ENCODE measurements at regions not wholly inside any gene's neighbourhood (a gene's known extent, or its start where the extent isn't known, plus 50 kb on each side); places are given as distances from the start of the nearest gene placed in this dataset.

DNA sequence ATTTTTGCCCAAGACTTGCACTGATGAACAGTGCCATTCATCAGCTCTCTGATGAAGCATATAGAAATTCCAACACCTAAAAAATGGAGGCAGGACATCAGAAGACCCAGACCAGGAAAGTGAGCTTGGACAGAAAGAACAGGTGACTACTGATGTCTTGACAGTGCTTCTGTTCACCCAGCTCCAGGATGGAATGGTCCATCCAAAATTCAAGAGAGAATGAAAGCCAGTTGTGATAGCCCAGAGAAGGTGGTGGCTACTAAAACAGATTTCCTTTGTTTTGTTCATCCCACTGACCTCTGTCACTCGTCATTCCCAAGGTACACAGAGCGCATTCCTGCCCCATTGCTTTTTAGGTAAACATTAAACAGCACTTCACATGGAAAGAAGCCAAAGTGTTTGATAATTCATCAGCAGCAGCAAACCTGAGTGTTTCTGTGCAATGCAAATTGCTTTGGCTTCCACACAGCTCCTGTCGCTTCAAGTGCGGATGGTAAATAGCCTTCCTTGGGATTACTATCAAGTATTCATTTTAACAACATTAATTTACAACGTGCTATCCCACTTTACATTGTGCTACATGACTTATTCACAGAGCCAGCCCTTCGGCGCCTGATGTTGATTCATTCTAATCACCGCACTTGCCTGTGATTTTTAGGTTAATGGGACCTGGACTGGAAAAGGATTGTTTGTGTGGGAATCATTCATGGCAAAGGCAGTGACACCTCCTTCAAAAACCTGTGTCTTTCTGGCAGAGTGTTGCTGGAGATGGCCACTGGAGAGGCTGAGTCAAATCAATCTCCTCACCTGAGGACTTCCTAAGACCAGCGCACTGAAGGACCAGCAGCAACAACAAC is 65.1 kb upstream of the TOX3 start:
- 73 to 82% methylated on average over 9 of the region's 9 CpGs for WGBS, 2 donors
- Histone ChIP-seq H3K27me3 (no peaks in the 10 kb centered on the region), H3K36me3 (no peaks in the 10 kb centered on the region), H3K27ac (no peak overlapping the region), H3K4me1 (no peaks in the 10 kb centered on the region), H3K9me3 (peaks cover 0 to 4% (median 0%) of the 10 kb centered on the region in 4 donors), H3K4me3 (no peak overlapping the region)
- no peak for TF ChIP-seq POLR2A (IDR thresholded peaks at IDR 0.05)
- TF ChIP-seq, protein P1, sequence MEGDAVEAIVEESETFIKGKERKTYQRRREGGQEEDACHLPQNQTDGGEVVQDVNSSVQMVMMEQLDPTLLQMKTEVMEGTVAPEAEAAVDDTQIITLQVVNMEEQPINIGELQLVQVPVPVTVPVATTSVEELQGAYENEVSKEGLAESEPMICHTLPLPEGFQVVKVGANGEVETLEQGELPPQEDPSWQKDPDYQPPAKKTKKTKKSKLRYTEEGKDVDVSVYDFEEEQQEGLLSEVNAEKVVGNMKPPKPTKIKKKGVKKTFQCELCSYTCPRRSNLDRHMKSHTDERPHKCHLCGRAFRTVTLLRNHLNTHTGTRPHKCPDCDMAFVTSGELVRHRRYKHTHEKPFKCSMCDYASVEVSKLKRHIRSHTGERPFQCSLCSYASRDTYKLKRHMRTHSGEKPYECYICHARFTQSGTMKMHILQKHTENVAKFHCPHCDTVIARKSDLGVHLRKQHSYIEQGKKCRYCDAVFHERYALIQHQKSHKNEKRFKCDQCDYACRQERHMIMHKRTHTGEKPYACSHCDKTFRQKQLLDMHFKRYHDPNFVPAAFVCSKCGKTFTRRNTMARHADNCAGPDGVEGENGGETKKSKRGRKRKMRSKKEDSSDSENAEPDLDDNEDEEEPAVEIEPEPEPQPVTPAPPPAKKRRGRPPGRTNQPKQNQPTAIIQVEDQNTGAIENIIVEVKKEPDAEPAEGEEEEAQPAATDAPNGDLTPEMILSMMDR (IDR thresholded peaks at IDR 0.05): no peak
- no peak for TF ChIP-seq EP300 (IDR thresholded peaks at IDR 0.05)
- no peak for DNase-seq (ENCODE audit: low spot score in 2 of 2)

DNA sequence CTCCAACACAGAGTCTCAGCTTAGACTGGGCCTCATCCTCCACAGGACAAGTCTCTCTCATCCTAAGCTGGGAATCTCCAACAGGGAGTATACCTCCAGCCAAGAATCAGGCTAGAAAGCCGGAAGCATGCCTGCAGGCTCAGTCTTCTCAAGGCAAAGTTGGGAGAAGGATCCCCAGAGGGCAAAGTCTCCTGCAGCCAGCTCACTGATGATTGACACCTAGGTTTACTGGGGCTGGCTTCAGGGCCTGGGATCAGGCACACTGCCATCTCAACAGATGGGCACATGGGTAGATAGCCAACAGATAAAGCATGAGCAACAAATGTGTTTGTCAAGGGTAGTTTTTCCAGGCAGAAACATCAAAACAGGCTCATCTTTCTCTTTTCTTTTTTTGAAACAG is 56.1 kb upstream of the TOX3 start:
- H3K4me3 ChIP-seq: no peak overlapping the region
- no peaks in the 10 kb centered on the region for H3K4me1 ChIP-seq
- no peaks in the 10 kb centered on the region for H3K27me3 ChIP-seq
- no peaks in the 10 kb centered on the region for H3K36me3 ChIP-seq
- H3K9me3 ChIP-seq: no peaks in the 10 kb centered on the region
- H3K27ac ChIP-seq: no peak overlapping the region
- 89% methylated on average over 1 of the region's 1 CpG for WGBS, 2 donors
- TF ChIP-seq POLR2A (IDR thresholded peaks at IDR 0.05) (no peak), EP300 (IDR thresholded peaks at IDR 0.05) (no peak)
- TF ChIP-seq, protein P1 (IDR thresholded peaks at IDR 0.05): no peak
- DNase-seq (ENCODE audit: low spot score in 2 of 2): no peak

DNA sequence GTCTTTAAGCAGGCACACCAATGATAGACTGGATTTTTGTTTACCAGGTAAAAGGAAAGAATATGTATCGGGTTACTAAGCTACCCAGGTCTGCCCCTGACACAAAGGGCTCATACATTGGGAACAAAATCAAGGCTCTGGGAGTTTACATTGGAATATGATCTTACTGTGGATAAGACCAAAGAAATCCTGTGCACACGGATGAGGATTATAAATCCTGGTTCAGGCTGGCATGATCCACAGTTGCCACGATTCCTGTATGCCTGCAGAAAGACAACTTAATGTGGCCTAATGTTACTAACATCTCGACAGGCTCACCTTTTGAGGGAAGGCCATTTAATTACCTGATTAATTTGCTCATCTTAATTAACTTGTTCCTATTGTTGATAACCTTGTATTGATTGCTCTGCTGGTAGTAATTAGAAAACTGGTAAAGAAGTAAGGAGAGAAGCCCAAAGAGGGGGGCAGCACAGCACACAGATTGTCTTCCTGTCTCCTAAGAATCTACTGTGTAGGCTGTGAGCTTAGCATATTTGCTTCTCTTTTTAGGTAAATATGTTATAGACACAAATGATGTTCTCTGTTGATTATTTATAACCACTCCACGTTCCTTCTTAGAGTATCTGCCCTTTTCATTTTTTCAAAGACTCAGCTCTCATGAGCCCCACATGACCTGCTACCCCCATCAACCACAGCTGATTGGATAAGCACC is 51.0 kb upstream of the TOX3 start:
- 62 to 63% methylated on average over 5 of the region's 5 CpGs for WGBS, 2 donors
- Histone ChIP-seq H3K36me3 (no peaks in the 10 kb centered on the region), H3K27ac (no peak overlapping the region)

GRCh38 chr16:52597073-52597771 is 50.3 kb upstream of the TOX3 start:
- Histone ChIP-seq H3K36me3 (no peaks in the 10 kb centered on the region), H3K27me3 (no peaks in the 10 kb centered on the region), H3K9me3 (no peaks in the 10 kb centered on the region), H3K4me3 (no peak overlapping the region), H3K4me1 (no peaks in the 10 kb centered on the region), H3K27ac (no peak overlapping the region)
- WGBS, 2 donors: 56 to 57% methylated on average over 3 of the region's 3 CpGs
- TF ChIP-seq POLR2A (IDR thresholded peaks at IDR 0.05): no peak
- no peak for TF ChIP-seq EP300 (IDR thresholded peaks at IDR 0.05)
- TF ChIP-seq, protein P1 (IDR thresholded peaks at IDR 0.05): no peak
- no peak for DNase-seq (ENCODE audit: low spot score in 2 of 2)

More for the DNA sequence above, 51.0 kb upstream of the TOX3 start:
- Histone ChIP-seq H3K4me3 (no peak overlapping the region), H3K9me3 (no peaks in the 10 kb centered on the region), H3K4me1 (no peaks in the 10 kb centered on the region), H3K27me3 (no peaks in the 10 kb centered on the region)
- DNase-seq (ENCODE audit: low spot score in 2 of 2): no peak
- TF ChIP-seq, protein P1 (IDR thresholded peaks at IDR 0.05): no peak
- TF ChIP-seq EP300 (IDR thresholded peaks at IDR 0.05) (no peak), POLR2A (IDR thresholded peaks at IDR 0.05) (no peak)

Measured in tibial nerve (tissue), 4 donors.